Type B pancreatic cell (in vitro differentiated cells): ENCODE measurements at regions not wholly inside any gene's neighbourhood (a gene's known extent, or its start where the extent isn't known, plus 50 kb on each side); places are given as distances from the start of the nearest gene placed in this dataset.

Source experiments
- DNase-seq: peaks from one replicate; pipeline ENCODE4 v3.0.0; 2021; ENCODE audit warnings: mixed read lengths; ENCODE audit not compliant: unreplicated experiment; ENCODE audit errors: extremely low spot score
- H3K27ac Mint-ChIP-seq: 2 replicates; pipeline ENCODE4 v1.8.0; 2021; ENCODE audit warnings: mild to moderate bottlenecking, mixed read lengths
- H3K27me3 Mint-ChIP-seq: 2 replicates; pipeline ENCODE4 v1.8.0; 2021; ENCODE audit warnings: mixed read lengths
- H3K36me3 Mint-ChIP-seq: 2 replicates; pipeline ENCODE4 v1.8.0; 2021; ENCODE audit warnings: mixed read lengths
- H3K4me1 Mint-ChIP-seq: one replicate; pipeline ENCODE4 v1.8.0; 2021; ENCODE audit warnings: mixed read lengths; ENCODE audit not compliant: unreplicated experiment
- H3K4me3 Mint-ChIP-seq: 2 replicates; pipeline ENCODE4 v1.8.0; 2021; ENCODE audit warnings: mild to moderate bottlenecking, mixed read lengths
- H3K9me3 Mint-ChIP-seq: 2 replicates; pipeline ENCODE4 v1.8.0; 2021; ENCODE audit warnings: mixed read lengths
- CTCF ChIP-seq: fragments of 200-600 bp; sonication (generic); conservative IDR thresholded peaks from 2 replicates; pipeline ENCODE4 v1.5.0; 2021; ENCODE audit warnings: antibody characterized with exemption, mild to moderate bottlenecking

- Mint-ChIP-seq H3K27ac (no peak overlapping the region), H3K9me3 (peaks cover 26% of the 10 kb centered on the region), H3K4me1 (peaks cover 18% of the 10 kb centered on the region), H3K4me3 (no peak overlapping the region), H3K36me3 (no peaks in the 10 kb centered on the region), H3K27me3 (peaks cover 4% of the 10 kb centered on the region)
- no peak for TF ChIP-seq CTCF
- DNase-seq: no peak
Observed at GRCh38 chr5:125139590-125139989, 393.2 kb upstream of the ZNF608 start.

GRCh38 chr5:125140220-125140619, 393.8 kb upstream of the ZNF608 start:
- no peak overlapping the region for H3K27ac Mint-ChIP-seq
- peaks cover 26% of the 10 kb centered on the region for H3K9me3 Mint-ChIP-seq
- H3K36me3 Mint-ChIP-seq: no peaks in the 10 kb centered on the region
- H3K4me1 Mint-ChIP-seq: peaks cover 12% of the 10 kb centered on the region
- no peak for TF ChIP-seq CTCF
- no peak for DNase-seq
- H3K27me3 Mint-ChIP-seq: peaks cover 4% of the 10 kb centered on the region
- no peak overlapping the region for H3K4me3 Mint-ChIP-seq

GRCh38 chr5:125140855-125141254, 394.4 kb upstream of the ZNF608 start:
- peaks cover 25% of the 10 kb centered on the region for H3K9me3 Mint-ChIP-seq
- no peak overlapping the region for H3K27ac Mint-ChIP-seq

GRCh38 chr5:125142458-125142857, 396.0 kb upstream of the ZNF608 start:
- Mint-ChIP-seq H3K4me3 (no peak overlapping the region), H3K27ac (no peak overlapping the region), H3K36me3 (no peaks in the 10 kb centered on the region), H3K4me1 (peaks cover 6% of the 10 kb centered on the region), H3K27me3 (peaks cover 4% of the 10 kb centered on the region), H3K9me3 (peaks cover 23% of the 10 kb centered on the region)
- no peak for TF ChIP-seq CTCF
- DNase-seq: no peak

More at GRCh38 chr5:125140855-125141254, 394.4 kb upstream of the ZNF608 start:
- H3K36me3 Mint-ChIP-seq: no peaks in the 10 kb centered on the region
- no peak overlapping the region for H3K4me3 Mint-ChIP-seq
- no peak for TF ChIP-seq CTCF
- no peak for DNase-seq
- peaks cover 8% of the 10 kb centered on the region for H3K4me1 Mint-ChIP-seq
- H3K27me3 Mint-ChIP-seq: peaks cover 4% of the 10 kb centered on the region

GRCh38 chr5:125143011-125143410, 396.6 kb upstream of the ZNF608 start:
- no peaks in the 10 kb centered on the region for H3K36me3 Mint-ChIP-seq
- peaks cover 6% of the 10 kb centered on the region for H3K4me1 Mint-ChIP-seq
- H3K4me3 Mint-ChIP-seq: no peak overlapping the region
- no peak for TF ChIP-seq CTCF
- peaks cover 4% of the 10 kb centered on the region for H3K27me3 Mint-ChIP-seq
- H3K9me3 Mint-ChIP-seq: peaks cover 17% of the 10 kb centered on the region
- no peak overlapping the region for H3K27ac Mint-ChIP-seq
- no peak for DNase-seq

GRCh38 chr5:125148076-125148475, 401.6 kb upstream of the ZNF608 start:
- peaks cover 6% of the 10 kb centered on the region for H3K27me3 Mint-ChIP-seq
- no peak overlapping the region for H3K27ac Mint-ChIP-seq
- peaks cover 45% of the 10 kb centered on the region for H3K4me1 Mint-ChIP-seq
- H3K4me3 Mint-ChIP-seq: no peak overlapping the region
- no peaks in the 10 kb centered on the region for H3K9me3 Mint-ChIP-seq
- no peak for DNase-seq
- TF ChIP-seq CTCF: no peak
- H3K36me3 Mint-ChIP-seq: no peaks in the 10 kb centered on the region
